AG04449 (cell line): ENCODE measurements at regions not wholly inside any gene's neighbourhood (a gene's known extent, or its start where the extent isn't known, plus 50 kb on each side); places are given as distances from the start of the nearest gene placed in this dataset.

Source experiments
- CTCF ChIA-PET: fragments of 350-600 bp; formaldehyde crosslinking; extraction: SDS; loops from one replicate; lab custom pipeline; 2021; ENCODE audit warnings: antibody characterized with exemption; lab: Yijun Ruan, JAX
- POLR2A ChIA-PET: fragments of 400-600, 350-600 bp; formaldehyde crosslinking; extraction: SDS; loops from one replicate; lab custom pipeline; 2020; ENCODE audit warnings: antibody characterized with exemption, inconsistent platforms; lab: Yijun Ruan, JAX
- DNase-seq: peaks from one replicate; pipeline ENCODE4 v3.0.0-alpha.2; 2010; ENCODE audit warnings: low read depth, low spot score
- H3K4me3 ChIP-seq: 2 replicates; pipeline ENCODE4 v1.5.1; 2011; ENCODE audit warnings: low read depth, mild to moderate bottlenecking, control low read depth, low read length
- TF ChIP-seq, protein P1 (sequence below): IDR thresholded peaks from one replicate; pipeline ENCODE4 v1.5.1; 2011; ENCODE audit warnings: mild to moderate bottlenecking, moderate library complexity, low read length, control low read depth, inconsistent platforms; ENCODE audit not compliant: insufficient read depth; ENCODE audit errors: missing control alignments

- ChIA-PET CTCF (no interaction called here), POLR2A (no interaction called here)
- no peak overlapping the region for H3K4me3 ChIP-seq
- no peak for DNase-seq
- TF ChIP-seq, protein P1, sequence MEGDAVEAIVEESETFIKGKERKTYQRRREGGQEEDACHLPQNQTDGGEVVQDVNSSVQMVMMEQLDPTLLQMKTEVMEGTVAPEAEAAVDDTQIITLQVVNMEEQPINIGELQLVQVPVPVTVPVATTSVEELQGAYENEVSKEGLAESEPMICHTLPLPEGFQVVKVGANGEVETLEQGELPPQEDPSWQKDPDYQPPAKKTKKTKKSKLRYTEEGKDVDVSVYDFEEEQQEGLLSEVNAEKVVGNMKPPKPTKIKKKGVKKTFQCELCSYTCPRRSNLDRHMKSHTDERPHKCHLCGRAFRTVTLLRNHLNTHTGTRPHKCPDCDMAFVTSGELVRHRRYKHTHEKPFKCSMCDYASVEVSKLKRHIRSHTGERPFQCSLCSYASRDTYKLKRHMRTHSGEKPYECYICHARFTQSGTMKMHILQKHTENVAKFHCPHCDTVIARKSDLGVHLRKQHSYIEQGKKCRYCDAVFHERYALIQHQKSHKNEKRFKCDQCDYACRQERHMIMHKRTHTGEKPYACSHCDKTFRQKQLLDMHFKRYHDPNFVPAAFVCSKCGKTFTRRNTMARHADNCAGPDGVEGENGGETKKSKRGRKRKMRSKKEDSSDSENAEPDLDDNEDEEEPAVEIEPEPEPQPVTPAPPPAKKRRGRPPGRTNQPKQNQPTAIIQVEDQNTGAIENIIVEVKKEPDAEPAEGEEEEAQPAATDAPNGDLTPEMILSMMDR, result no peak
Measured at GRCh38 chr10:64546073-64546472, 1024.9 kb downstream of the REEP3 start.

DNA sequence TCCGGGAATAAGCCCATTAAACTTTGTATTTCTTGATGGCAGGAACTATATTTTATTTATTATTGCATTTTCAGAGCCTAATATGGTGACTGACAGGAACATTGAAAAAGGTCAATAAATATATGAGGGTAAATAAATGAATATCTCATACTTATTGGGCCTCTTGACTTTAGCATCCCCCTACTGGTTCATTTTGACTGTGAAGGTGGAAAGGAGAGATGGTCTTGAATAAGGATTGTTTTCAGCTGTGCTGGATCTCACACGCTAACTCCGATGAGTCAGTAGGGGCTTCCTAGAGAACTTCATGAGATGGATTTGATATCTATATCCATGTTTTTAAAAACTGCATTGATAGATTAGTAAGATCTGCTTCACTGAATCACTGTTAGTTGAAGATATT lies 1026.0 kb downstream of the REEP3 start:
- TF ChIP-seq, protein P1, result no peak
- H3K4me3 ChIP-seq, result no peak overlapping the region
- POLR2A ChIA-PET, result no interaction called here
- no peak for DNase-seq
- CTCF ChIA-PET, result no interaction called here

GRCh38 chr10:64555666-64556065 lies 1034.5 kb downstream of the REEP3 start:
- CTCF ChIA-PET, result no interaction called here

GRCh38 chr10:64558094-64558835 lies 1037.1 kb downstream of the REEP3 start:
- no peak for DNase-seq
- TF ChIP-seq, protein P1, result no peak
- ChIA-PET POLR2A (no interaction called here), CTCF (no interaction called here)
- no peak overlapping the region for H3K4me3 ChIP-seq

More at GRCh38 chr10:64555666-64556065, 1034.5 kb downstream of the REEP3 start:
- POLR2A ChIA-PET, result no interaction called here
- TF ChIP-seq, protein P1, result no peak
- DNase-seq, result no peak
- no peak overlapping the region for H3K4me3 ChIP-seq

DNA sequence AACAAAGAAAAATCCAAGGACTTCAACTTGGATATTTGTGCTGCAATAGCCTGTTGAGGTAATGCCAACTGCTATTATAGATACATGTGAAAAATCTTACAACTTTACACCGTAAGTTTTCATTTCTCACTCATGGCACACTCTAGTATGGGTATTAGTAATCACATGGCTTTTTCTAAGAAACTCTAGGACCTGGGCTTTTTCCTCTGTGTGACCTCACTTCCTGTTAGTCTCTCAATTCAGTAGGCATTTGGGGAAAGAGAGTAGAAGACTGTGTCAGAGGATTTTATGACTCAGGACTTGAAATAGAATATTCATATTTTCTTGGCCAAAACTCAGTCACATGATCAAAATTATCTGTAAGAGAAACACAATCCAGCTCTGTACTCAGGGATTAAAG lies 1049.9 kb downstream of the REEP3 start:
- ChIA-PET POLR2A (no interaction called here), CTCF (no interaction called here)
- no peak overlapping the region for H3K4me3 ChIP-seq
- no peak for DNase-seq
- TF ChIP-seq, protein P1, result no peak

GRCh38 chr10:64573623-64574325 lies 1052.6 kb downstream of the REEP3 start:
- POLR2A ChIA-PET, result no interaction called here
- DNase-seq, result no peak
- CTCF ChIA-PET, result no interaction called here
- TF ChIP-seq, protein P1, result no peak
- H3K4me3 ChIP-seq, result no peak overlapping the region
